LNCaP clone FGC (cell line): ENCODE measurements at regions not wholly inside any gene's neighbourhood (a gene's known extent, or its start where the extent isn't known, plus 50 kb on each side); places are given as distances from the start of the nearest gene placed in this dataset.
A peak's percentile ranks its signal among the peaks of the same experiment; 100 is the strongest.

Experiments
- DNase-seq: peaks from one replicate; pipeline ENCODE4 v3.0.0-alpha.2; 2011; ENCODE audit warnings: low read depth
- H3K4me3 ChIP-seq: 2 replicates; pipeline ENCODE4 v1.5.1; 2011; ENCODE audit warnings: mild to moderate bottlenecking, low read depth, low read length, control low read depth
- TF ChIP-seq, protein P1 (sequence below): IDR thresholded peaks from 2 replicates; pipeline ENCODE4 v1.5.1; 2012; ENCODE audit warnings: mild to moderate bottlenecking; ENCODE audit not compliant: control insufficient read depth, insufficient read depth; ENCODE audit errors: extremely low read depth

DNA sequence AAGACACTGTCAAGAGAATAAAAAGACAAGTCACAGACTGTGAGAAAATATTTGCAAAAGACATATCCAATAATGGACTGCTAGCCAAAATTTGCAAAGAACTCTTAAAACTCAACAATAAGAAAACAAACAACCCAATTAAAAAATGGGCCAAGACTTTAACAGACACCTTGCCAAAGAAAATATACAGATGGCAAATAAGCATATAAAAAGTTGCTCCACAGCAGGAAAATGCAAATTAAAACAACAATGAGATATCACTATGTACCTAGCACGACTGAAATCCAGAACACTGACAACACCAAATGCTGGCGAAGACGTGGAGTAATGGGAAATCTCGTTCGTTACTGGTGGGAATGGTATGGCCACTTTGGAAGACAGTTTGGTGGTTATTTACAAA, 228.9 kb downstream of the TTC8 start:
- TF ChIP-seq, protein P1, sequence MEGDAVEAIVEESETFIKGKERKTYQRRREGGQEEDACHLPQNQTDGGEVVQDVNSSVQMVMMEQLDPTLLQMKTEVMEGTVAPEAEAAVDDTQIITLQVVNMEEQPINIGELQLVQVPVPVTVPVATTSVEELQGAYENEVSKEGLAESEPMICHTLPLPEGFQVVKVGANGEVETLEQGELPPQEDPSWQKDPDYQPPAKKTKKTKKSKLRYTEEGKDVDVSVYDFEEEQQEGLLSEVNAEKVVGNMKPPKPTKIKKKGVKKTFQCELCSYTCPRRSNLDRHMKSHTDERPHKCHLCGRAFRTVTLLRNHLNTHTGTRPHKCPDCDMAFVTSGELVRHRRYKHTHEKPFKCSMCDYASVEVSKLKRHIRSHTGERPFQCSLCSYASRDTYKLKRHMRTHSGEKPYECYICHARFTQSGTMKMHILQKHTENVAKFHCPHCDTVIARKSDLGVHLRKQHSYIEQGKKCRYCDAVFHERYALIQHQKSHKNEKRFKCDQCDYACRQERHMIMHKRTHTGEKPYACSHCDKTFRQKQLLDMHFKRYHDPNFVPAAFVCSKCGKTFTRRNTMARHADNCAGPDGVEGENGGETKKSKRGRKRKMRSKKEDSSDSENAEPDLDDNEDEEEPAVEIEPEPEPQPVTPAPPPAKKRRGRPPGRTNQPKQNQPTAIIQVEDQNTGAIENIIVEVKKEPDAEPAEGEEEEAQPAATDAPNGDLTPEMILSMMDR: no peak
- no peak overlapping the region for H3K4me3 ChIP-seq
- peak; percentile 96 for DNase-seq

DNA sequence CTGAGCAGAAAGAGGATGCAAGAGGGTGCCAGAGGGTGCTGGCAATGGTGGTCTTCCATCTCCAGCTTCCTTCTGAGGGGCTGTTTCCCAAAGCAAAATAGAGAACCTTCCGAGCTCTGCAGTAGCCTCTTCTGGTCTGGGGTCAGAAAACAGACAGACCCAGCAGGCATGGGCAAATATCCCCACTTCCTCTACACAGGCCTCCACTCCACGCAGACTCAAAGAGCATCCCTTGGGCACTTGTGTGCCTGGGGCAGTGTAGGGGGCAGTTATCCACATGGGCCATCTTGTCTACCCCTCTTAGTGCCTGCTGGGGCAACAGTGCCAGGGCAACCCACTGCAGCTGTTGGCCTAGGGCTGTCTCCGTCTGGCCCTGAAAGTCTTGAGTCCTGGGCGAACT, 231.9 kb downstream of the TTC8 start:
- no peak for DNase-seq
- TF ChIP-seq, protein P1: no peak
- H3K4me3 ChIP-seq: no peak overlapping the region

DNA sequence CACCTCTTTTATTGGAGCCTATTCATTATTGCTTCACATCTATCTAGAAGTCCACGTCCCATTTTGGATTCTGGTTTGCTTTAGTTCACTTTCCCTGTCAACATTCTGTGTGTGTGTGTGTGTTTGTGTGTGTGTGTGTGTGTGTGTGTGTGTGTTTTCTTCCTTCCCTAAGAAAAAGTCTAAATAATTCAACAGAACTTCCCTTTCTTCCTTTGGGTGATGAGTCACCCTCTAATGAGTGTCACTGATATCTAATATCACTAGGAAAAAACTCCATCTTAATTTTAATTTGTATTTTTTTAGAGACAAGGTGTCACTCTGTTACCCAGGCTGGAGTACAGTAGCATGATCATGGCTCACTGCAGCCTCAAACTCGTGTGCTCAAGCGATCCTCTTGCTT, 234.2 kb downstream of the TTC8 start:
- TF ChIP-seq, protein P1: no peak
- DNase-seq: no peak
- no peak overlapping the region for H3K4me3 ChIP-seq

DNA sequence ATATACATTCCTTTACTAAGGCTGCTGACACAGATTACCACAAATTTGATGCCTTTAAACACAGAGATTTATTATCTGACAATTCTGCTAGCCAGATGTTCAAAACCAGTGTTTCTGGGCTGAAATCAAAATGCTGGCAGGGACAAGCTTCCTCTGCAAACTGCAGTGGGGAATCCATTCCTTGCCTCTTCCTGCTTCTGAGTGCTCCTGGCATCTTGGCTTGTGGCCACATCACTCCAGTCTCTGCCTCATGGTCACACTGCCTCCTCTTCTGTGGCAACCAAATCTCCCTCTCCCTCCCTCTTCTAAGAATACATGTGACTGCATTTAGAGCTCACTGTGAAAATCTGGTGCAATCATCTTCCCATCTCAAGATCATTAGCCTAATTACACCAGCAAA, 235.7 kb downstream of the TTC8 start:
- no peak for DNase-seq
- no peak overlapping the region for H3K4me3 ChIP-seq
- TF ChIP-seq, protein P1: no peak

DNA sequence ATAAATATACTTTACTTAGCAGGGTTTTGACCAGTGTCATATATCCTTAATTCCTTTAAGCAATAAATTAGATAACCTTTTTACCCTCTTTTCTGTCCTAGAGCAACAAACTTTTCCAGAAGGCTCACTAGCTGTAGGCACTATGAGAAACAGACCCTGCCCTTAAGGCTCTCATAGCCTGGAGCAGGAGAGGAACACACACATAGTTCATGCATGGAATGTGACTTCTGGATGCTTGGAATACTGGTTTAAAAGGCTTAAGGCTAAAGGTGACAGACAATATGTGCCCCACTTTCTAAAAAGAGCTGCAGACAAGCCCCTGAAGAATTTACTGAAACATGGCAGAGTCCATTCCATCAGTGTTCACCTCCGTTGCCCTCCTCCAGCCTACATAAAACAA, 237.2 kb downstream of the TTC8 start:
- DNase-seq: no peak
- TF ChIP-seq, protein P1: no peak
- no peak overlapping the region for H3K4me3 ChIP-seq

DNA sequence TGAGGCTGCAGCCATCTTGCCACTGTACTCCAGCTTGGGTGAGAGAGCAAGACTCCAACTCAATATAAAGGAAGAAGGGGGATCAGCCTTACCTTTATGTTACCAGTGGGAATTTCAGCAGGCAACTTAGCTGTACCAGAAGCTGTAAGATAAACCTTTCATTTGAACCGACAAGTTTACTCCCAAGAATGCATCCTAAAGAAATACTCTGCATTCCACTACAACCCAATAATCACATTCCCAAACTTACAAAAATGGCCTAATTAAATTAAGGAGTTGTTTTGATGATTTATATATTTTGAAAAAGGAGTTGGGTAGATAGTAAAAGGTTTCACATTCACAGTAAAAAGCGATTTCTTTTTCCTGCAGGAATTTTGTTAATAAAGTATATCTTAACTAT, 241.4 kb downstream of the TTC8 start:
- DNase-seq: no peak
- TF ChIP-seq, protein P1: no peak
- no peak overlapping the region for H3K4me3 ChIP-seq

DNA sequence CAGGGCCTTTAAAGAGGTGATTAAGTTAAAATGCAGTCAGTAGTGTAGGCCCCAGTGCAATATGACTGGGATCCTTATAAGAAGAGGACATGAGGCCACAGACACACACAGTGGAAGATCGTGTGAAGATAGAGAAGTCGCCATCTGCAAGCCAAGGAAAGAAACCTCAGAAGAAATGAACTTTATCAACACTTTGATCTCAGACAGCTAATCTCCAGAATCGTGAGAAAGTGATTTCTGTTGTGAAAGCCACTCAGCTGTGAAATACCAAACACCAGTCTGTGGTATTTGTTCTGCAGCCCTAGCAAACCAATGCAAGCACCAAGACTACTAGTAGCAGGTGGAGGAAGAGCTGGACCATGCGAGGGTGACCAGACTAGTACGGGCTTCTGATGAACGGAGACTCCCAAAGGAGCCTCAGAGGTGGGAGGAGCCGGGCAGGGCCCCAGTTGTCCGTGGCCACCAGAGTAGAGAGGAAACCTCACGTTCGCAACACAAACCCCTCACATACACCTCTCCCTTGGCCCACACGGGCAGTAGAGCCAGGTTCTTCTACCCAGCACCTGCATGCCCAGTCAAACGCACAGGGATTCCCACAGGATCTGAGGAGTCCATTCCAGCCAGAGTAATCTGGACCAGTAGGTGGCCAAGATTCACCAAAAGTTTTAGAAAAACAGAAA, 243.0 kb downstream of the TTC8 start:
- H3K4me3 ChIP-seq: no peak overlapping the region
- TF ChIP-seq, protein P1: no peak
- DNase-seq: no peak
